Activated T-cell treated with anti-CD3 and anti-CD28 coated beads, Interleukin-2, amount 50 U/mL, for 24 hours (primary cell): ENCODE measurements at regions not wholly inside any gene's neighbourhood (a gene's known extent, or its start where the extent isn't known, plus 50 kb on each side); places are given as distances from the start of the nearest gene placed in this dataset.

Source experiments
- DNase-seq: peaks from one replicate; pipeline ENCODE4 v3.0.0-alpha.2; 2020
- H3K27ac Mint-ChIP-seq: 2 replicates; pipeline ENCODE4 v1.8.0; 2020; ENCODE audit warnings: mild to moderate bottlenecking, mixed read lengths
- H3K27me3 Mint-ChIP-seq: 2 replicates; pipeline ENCODE4 v1.8.0; 2020; ENCODE audit warnings: mixed read lengths
- H3K36me3 Mint-ChIP-seq: 2 replicates; pipeline ENCODE4 v1.8.0; 2020; ENCODE audit warnings: low read depth, mixed read lengths
- H3K4me1 Mint-ChIP-seq: 2 replicates; pipeline ENCODE4 v1.8.0; 2020; ENCODE audit warnings: low read depth, mixed read lengths
- H3K4me3 Mint-ChIP-seq: 2 replicates; pipeline ENCODE4 v1.8.0; 2020; ENCODE audit warnings: mild to moderate bottlenecking, moderate library complexity, mixed read lengths
- H3K9me3 Mint-ChIP-seq: 2 replicates; pipeline ENCODE4 v1.8.0; 2020; ENCODE audit warnings: mixed read lengths

- no peak for DNase-seq
- H3K9me3 Mint-ChIP-seq: peaks cover 2% of the 10 kb centered on the region
- H3K27ac Mint-ChIP-seq: no peak overlapping the region
- H3K4me1 Mint-ChIP-seq: no peaks in the 10 kb centered on the region
- no peaks in the 10 kb centered on the region for H3K36me3 Mint-ChIP-seq
- H3K4me3 Mint-ChIP-seq: no peak overlapping the region
- H3K27me3 Mint-ChIP-seq: no peaks in the 10 kb centered on the region
Observed at GRCh38 chr14:40115583-40115982, 683.4 kb upstream of the FBXO33 start.

GRCh38 chr14:40113671-40114070 lies 681.4 kb upstream of the FBXO33 start:
- Mint-ChIP-seq H3K4me1 (no peaks in the 10 kb centered on the region), H3K9me3 (peaks cover 2% of the 10 kb centered on the region), H3K27ac (no peak overlapping the region), H3K36me3 (no peaks in the 10 kb centered on the region), H3K4me3 (no peak overlapping the region), H3K27me3 (no peaks in the 10 kb centered on the region)
- no peak for DNase-seq

- Mint-ChIP-seq H3K27me3 (no peaks in the 10 kb centered on the region), H3K4me3 (no peak overlapping the region), H3K36me3 (no peaks in the 10 kb centered on the region), H3K9me3 (peaks cover 2% of the 10 kb centered on the region), H3K4me1 (no peaks in the 10 kb centered on the region), H3K27ac (no peak overlapping the region)
- DNase-seq: no peak
Observed at GRCh38 chr14:40100544-40101196, 668.4 kb upstream of the FBXO33 start.

- Mint-ChIP-seq H3K9me3 (peaks cover 2% of the 10 kb centered on the region), H3K36me3 (no peaks in the 10 kb centered on the region), H3K27ac (no peak overlapping the region), H3K4me3 (no peak overlapping the region), H3K4me1 (no peaks in the 10 kb centered on the region), H3K27me3 (no peaks in the 10 kb centered on the region)
- no peak for DNase-seq
Observed at GRCh38 chr14:40099316-40099715, 667.1 kb upstream of the FBXO33 start.

- H3K27me3 Mint-ChIP-seq: no peaks in the 10 kb centered on the region
- peaks cover 2% of the 10 kb centered on the region for H3K9me3 Mint-ChIP-seq
- no peaks in the 10 kb centered on the region for H3K36me3 Mint-ChIP-seq
- H3K27ac Mint-ChIP-seq: no peak overlapping the region
- H3K4me1 Mint-ChIP-seq: no peaks in the 10 kb centered on the region
- no peak overlapping the region for H3K4me3 Mint-ChIP-seq
- no peak for DNase-seq
Observed at GRCh38 chr14:40098468-40098867, 666.2 kb upstream of the FBXO33 start.

- DNase-seq: no peak
- Mint-ChIP-seq H3K27me3 (no peaks in the 10 kb centered on the region), H3K36me3 (no peaks in the 10 kb centered on the region), H3K4me3 (no peak overlapping the region), H3K27ac (no peak overlapping the region), H3K9me3 (peaks cover 2% of the 10 kb centered on the region), H3K4me1 (no peaks in the 10 kb centered on the region)
Observed at GRCh38 chr14:40096968-40097367, 664.7 kb upstream of the FBXO33 start.

GRCh38 chr14:40093800-40094199 lies 661.6 kb upstream of the FBXO33 start:
- DNase-seq: no peak
- no peak overlapping the region for H3K4me3 Mint-ChIP-seq
- no peaks in the 10 kb centered on the region for H3K9me3 Mint-ChIP-seq
- no peak overlapping the region for H3K27ac Mint-ChIP-seq
- no peaks in the 10 kb centered on the region for H3K27me3 Mint-ChIP-seq
- H3K36me3 Mint-ChIP-seq: no peaks in the 10 kb centered on the region
- no peaks in the 10 kb centered on the region for H3K4me1 Mint-ChIP-seq

GRCh38 chr14:40074169-40074568 lies 641.9 kb upstream of the FBXO33 start:
- no peaks in the 10 kb centered on the region for H3K36me3 Mint-ChIP-seq
- no peaks in the 10 kb centered on the region for H3K27me3 Mint-ChIP-seq
- no peak overlapping the region for H3K4me3 Mint-ChIP-seq
- no peak for DNase-seq
- H3K27ac Mint-ChIP-seq: no peak overlapping the region
- no peaks in the 10 kb centered on the region for H3K4me1 Mint-ChIP-seq
- no peaks in the 10 kb centered on the region for H3K9me3 Mint-ChIP-seq

- no peak for DNase-seq
- Mint-ChIP-seq H3K27ac (no peak overlapping the region), H3K4me1 (no peaks in the 10 kb centered on the region), H3K9me3 (no peaks in the 10 kb centered on the region), H3K27me3 (no peaks in the 10 kb centered on the region), H3K36me3 (no peaks in the 10 kb centered on the region), H3K4me3 (no peak overlapping the region)
Observed at GRCh38 chr14:40072175-40072574, 639.9 kb upstream of the FBXO33 start.

GRCh38 chr14:40058901-40059897 lies 627.0 kb upstream of the FBXO33 start:
- Mint-ChIP-seq H3K9me3 (peaks cover 6% of the 10 kb centered on the region), H3K4me3 (no peak overlapping the region), H3K27ac (no peak overlapping the region), H3K27me3 (no peaks in the 10 kb centered on the region), H3K36me3 (no peaks in the 10 kb centered on the region), H3K4me1 (no peaks in the 10 kb centered on the region)
- no peak for DNase-seq

GRCh38 chr14:40053416-40053815 lies 621.2 kb upstream of the FBXO33 start:
- H3K27me3 Mint-ChIP-seq: no peaks in the 10 kb centered on the region
- no peaks in the 10 kb centered on the region for H3K4me1 Mint-ChIP-seq
- no peaks in the 10 kb centered on the region for H3K36me3 Mint-ChIP-seq
- no peaks in the 10 kb centered on the region for H3K9me3 Mint-ChIP-seq
- H3K4me3 Mint-ChIP-seq: no peak overlapping the region
- no peak for DNase-seq
- no peak overlapping the region for H3K27ac Mint-ChIP-seq

GRCh38 chr14:40028991-40029390 lies 596.8 kb upstream of the FBXO33 start:
- H3K27ac Mint-ChIP-seq: no peak overlapping the region
- peaks cover 3% of the 10 kb centered on the region for H3K9me3 Mint-ChIP-seq
- DNase-seq: no peak
- H3K27me3 Mint-ChIP-seq: no peaks in the 10 kb centered on the region
- no peak overlapping the region for H3K4me3 Mint-ChIP-seq
- no peaks in the 10 kb centered on the region for H3K36me3 Mint-ChIP-seq
- H3K4me1 Mint-ChIP-seq: no peaks in the 10 kb centered on the region

- peaks cover 2% of the 10 kb centered on the region for H3K9me3 Mint-ChIP-seq
- no peak overlapping the region for H3K27ac Mint-ChIP-seq
- H3K4me3 Mint-ChIP-seq: no peak overlapping the region
- no peaks in the 10 kb centered on the region for H3K36me3 Mint-ChIP-seq
- H3K4me1 Mint-ChIP-seq: no peaks in the 10 kb centered on the region
- no peaks in the 10 kb centered on the region for H3K27me3 Mint-ChIP-seq
- DNase-seq: no peak
Observed at GRCh38 chr14:40025101-40025500, 592.9 kb upstream of the FBXO33 start.

- Mint-ChIP-seq H3K36me3 (no peaks in the 10 kb centered on the region), H3K9me3 (peaks cover 3% of the 10 kb centered on the region), H3K4me1 (no peaks in the 10 kb centered on the region), H3K4me3 (no peak overlapping the region), H3K27ac (no peak overlapping the region), H3K27me3 (no peaks in the 10 kb centered on the region)
- no peak for DNase-seq
Observed at GRCh38 chr14:40010961-40011360, 578.7 kb upstream of the FBXO33 start.

GRCh38 chr14:40009771-40010170 lies 577.5 kb upstream of the FBXO33 start:
- Mint-ChIP-seq H3K27me3 (no peaks in the 10 kb centered on the region), H3K4me3 (no peak overlapping the region), H3K27ac (no peak overlapping the region), H3K4me1 (no peaks in the 10 kb centered on the region), H3K36me3 (no peaks in the 10 kb centered on the region), H3K9me3 (peaks cover 3% of the 10 kb centered on the region)
- DNase-seq: no peak
